Upper lobe of left lung (tissue), 6 donors: ENCODE measurements at regions not wholly inside any gene's neighbourhood (a gene's known extent, or its start where the extent isn't known, plus 50 kb on each side); places are given as distances from the start of the nearest gene placed in this dataset.

Experiments
- ATAC-seq, 2 donors: fragments of 200-7000 bp; cut with Tn5 transposase; one replicate each; pipeline ENCODE4 v1.9.1; 2022; ENCODE audit warnings: mild to moderate bottlenecking in 2 of 2, moderate library complexity in 2 of 2; ENCODE audit not compliant: low FRiP score in 2 of 2
- DNase-seq, 2 donors: peaks; one replicate each; pipeline ENCODE4 v3.0.0-alpha.2; 2019 to 2020
- H3K27ac ChIP-seq, 4 donors: fragments of 200-600 bp; sonication (generic); one replicate each; pipeline ENCODE4 v1.5.1; 2016 to 2019
- H3K27me3 ChIP-seq, 4 donors: fragments of 200-600 bp; sonication (generic); one replicate each; pipeline ENCODE4 v1.5.1; 2017 to 2019
- H3K36me3 ChIP-seq, 4 donors: fragments of 200-600 bp; sonication (generic); one replicate each; pipeline ENCODE4 v1.5.1; 2016 to 2019
- H3K4me1 ChIP-seq, 4 donors: fragments of 200-600 bp; sonication (generic); one replicate each; pipeline ENCODE4 v1.5.1; 2018 to 2019
- H3K4me3 ChIP-seq, 4 donors: fragments of 200-600 bp; sonication (generic); one replicate each; pipeline ENCODE4 v1.5.1; 2017 to 2019; ENCODE audit warnings: mild to moderate bottlenecking in 2 of 4, moderate library complexity in 1 of 4
- H3K9me3 ChIP-seq, 4 donors: fragments of 200-600 bp; sonication (generic); one replicate each; pipeline ENCODE4 v1.5.1; 2018 to 2019
- EP300 ChIP-seq, 4 donors: sonication (generic); formaldehyde crosslinking; IDR thresholded peaks; one replicate each; pipeline ENCODE4 v1.5.1; 2017; ENCODE audit warnings: antibody characterized with exemption in 4 of 4, control low read depth in 2 of 4
- POLR2A ChIP-seq, 4 donors: fragments of 450-650 bp; IDR thresholded peaks; one replicate each; pipeline ENCODE4 v1.5.1; 2016 to 2017; ENCODE audit warnings: antibody characterized with exemption in 4 of 4, mild to moderate bottlenecking in 2 of 4
- POLR2AphosphoS5 ChIP-seq, 2 donors: sonication (generic); formaldehyde crosslinking; IDR thresholded peaks; one replicate each; pipeline ENCODE4 v1.5.1; 2017; ENCODE audit warnings: antibody characterized with exemption in 2 of 2
- WGBS, 2 donors: methylation state at CpG; one replicate each; pipeline ENCODE4 v1.1.5; 2017 to 2018; 5-methylcytosine and 5-hydroxymethylcytosine counted together
- TF ChIP-seq, protein P1 (sequence below), 6 experiments: fragments of 450-650 bp in 4 of 6; fragments of 200-600 bp in 2 of 6; sonication (generic) in 2 of 6; IDR thresholded peaks; one replicate each; pipeline ENCODE4 v1.5.1; 2016 to 2019; ENCODE audit warnings: antibody characterized with exemption in 6 of 6
- donor health status: DM: no; HTN: no; CAD: no; lungs with moderate emphysema.
- donor health status: DM: no; HTN: yes; CAD: no; lungs with severe emphysema.

DNA sequence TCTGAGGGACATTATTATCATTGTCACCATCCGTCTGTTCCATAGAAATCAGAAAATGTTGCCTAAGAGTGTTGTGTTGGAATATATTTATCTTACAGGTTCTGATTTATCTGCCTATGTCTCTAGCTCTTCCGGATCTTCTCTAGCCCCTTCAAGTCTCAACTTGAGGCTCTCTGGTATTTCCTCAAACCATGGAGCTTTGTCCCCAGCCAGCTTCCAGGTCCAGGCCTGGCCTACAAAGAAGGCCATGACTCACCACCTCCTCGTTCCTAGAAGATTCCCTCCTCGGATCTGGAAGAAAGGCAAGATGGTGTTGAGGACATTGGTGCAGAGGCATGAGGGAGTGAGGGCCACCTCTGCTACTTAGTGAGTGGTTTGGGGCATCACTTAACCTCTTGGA, 122.1 kb upstream of the TRIB2 start:
- TF ChIP-seq, protein P1, sequence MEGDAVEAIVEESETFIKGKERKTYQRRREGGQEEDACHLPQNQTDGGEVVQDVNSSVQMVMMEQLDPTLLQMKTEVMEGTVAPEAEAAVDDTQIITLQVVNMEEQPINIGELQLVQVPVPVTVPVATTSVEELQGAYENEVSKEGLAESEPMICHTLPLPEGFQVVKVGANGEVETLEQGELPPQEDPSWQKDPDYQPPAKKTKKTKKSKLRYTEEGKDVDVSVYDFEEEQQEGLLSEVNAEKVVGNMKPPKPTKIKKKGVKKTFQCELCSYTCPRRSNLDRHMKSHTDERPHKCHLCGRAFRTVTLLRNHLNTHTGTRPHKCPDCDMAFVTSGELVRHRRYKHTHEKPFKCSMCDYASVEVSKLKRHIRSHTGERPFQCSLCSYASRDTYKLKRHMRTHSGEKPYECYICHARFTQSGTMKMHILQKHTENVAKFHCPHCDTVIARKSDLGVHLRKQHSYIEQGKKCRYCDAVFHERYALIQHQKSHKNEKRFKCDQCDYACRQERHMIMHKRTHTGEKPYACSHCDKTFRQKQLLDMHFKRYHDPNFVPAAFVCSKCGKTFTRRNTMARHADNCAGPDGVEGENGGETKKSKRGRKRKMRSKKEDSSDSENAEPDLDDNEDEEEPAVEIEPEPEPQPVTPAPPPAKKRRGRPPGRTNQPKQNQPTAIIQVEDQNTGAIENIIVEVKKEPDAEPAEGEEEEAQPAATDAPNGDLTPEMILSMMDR (IDR thresholded peaks at IDR 0.05): no peak
- TF ChIP-seq EP300 (IDR thresholded peaks at IDR 0.05): no peak
- no peak for TF ChIP-seq POLR2A (IDR thresholded peaks at IDR 0.05)
- no peak for TF ChIP-seq POLR2AphosphoS5 (IDR thresholded peaks at IDR 0.05)

DNA sequence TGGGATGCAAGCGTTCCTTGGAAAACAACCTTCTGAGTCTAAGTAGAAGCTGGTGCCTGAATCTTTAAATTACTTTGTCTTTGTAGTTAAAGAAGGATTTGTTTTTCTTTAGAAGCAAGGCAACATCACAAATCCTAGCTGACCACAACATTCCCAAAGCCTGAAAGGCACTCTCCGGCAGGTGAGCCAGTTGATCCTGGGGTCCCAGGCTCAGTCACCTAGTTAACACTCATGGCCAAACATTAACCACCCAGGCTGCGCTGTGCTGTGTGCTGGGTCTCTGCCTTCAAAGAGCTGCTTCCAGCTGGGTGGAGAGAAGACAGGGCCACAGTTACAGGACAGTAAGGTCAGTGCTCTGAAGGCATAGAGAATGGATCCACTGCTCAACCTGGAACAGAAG, 120.0 kb upstream of the TRIB2 start:
- peak in 1 of 2 donors; percentile 43 for ATAC-seq

More for the DNA sequence above, 122.1 kb upstream of the TRIB2 start:
- ATAC-seq: no peak
- no peaks in the 10 kb centered on the region for H3K9me3 ChIP-seq
- H3K27ac ChIP-seq: no peak overlapping the region
- no peaks in the 10 kb centered on the region for H3K27me3 ChIP-seq
- 90 to 95% methylated on average over 4 of the region's 4 CpGs for WGBS, 2 donors
- H3K4me3 ChIP-seq: no peak overlapping the region
- H3K4me1 ChIP-seq: no peaks in the 10 kb centered on the region
- DNase-seq: no peak
- no peaks in the 10 kb centered on the region for H3K36me3 ChIP-seq

DNA sequence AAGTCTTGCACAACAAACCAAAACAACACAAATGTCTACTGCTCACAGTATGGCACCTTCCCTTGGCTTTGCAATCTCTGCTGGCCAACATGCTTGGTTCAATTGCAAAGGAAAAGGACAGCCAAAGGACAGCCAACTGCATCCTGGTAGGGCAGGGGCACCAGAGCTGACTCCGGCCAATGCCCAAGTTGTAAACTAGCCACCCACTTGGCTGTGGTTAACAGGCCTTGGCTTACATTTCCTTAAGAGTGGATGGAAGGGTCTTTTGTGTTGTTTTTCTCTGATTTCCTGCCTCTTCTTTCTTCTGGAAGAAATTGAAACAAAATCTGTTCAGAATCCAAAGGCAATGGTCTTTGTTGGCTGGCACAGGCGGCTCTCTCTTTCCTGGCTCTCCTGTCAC, 119.1 kb upstream of the TRIB2 start:
- Histone ChIP-seq H3K4me1 (no peaks in the 10 kb centered on the region), H3K36me3 (no peaks in the 10 kb centered on the region), H3K27me3 (no peaks in the 10 kb centered on the region), H3K4me3 (no peak overlapping the region), H3K9me3 (no peaks in the 10 kb centered on the region), H3K27ac (no peak overlapping the region)
- no peak for ATAC-seq
- TF ChIP-seq, protein P1 (IDR thresholded peaks at IDR 0.05): no peak
- TF ChIP-seq POLR2A (IDR thresholded peaks at IDR 0.05): no peak
- no peak for TF ChIP-seq EP300 (IDR thresholded peaks at IDR 0.05)
- TF ChIP-seq POLR2AphosphoS5 (IDR thresholded peaks at IDR 0.05): no peak
- WGBS, 2 donors: 79 to 80% methylated on average over 2 of the region's 2 CpGs
- no peak for DNase-seq

More for the DNA sequence above, 120.0 kb upstream of the TRIB2 start:
- no peak for TF ChIP-seq EP300 (IDR thresholded peaks at IDR 0.05)
- TF ChIP-seq POLR2AphosphoS5 (IDR thresholded peaks at IDR 0.05): no peak
- TF ChIP-seq POLR2A (IDR thresholded peaks at IDR 0.05): no peak
- TF ChIP-seq, protein P1 (IDR thresholded peaks at IDR 0.05): no peak
- WGBS, 2 donors: 92 to 98% methylated on average over 3 of the region's 3 CpGs
- no peak for DNase-seq
- H3K36me3 ChIP-seq: no peaks in the 10 kb centered on the region
- no peak overlapping the region for H3K4me3 ChIP-seq
- no peak overlapping the region for H3K27ac ChIP-seq
- H3K9me3 ChIP-seq: no peaks in the 10 kb centered on the region
- no peaks in the 10 kb centered on the region for H3K27me3 ChIP-seq
- H3K4me1 ChIP-seq: no peaks in the 10 kb centered on the region

GRCh38 chr2:12602661-12603060, 114.1 kb upstream of the TRIB2 start:
- no peaks in the 10 kb centered on the region for H3K36me3 ChIP-seq
- no peak for TF ChIP-seq POLR2AphosphoS5 (IDR thresholded peaks at IDR 0.05)
- 80 to 97% methylated on average over 2 of the region's 2 CpGs for WGBS, 2 donors
- no peak overlapping the region for H3K4me3 ChIP-seq
- H3K27me3 ChIP-seq: no peaks in the 10 kb centered on the region
- no peak for DNase-seq
- H3K9me3 ChIP-seq: no peaks in the 10 kb centered on the region
- peaks cover 0 to 4% (median 2%) of the 10 kb centered on the region in 4 donors for H3K4me1 ChIP-seq
- H3K27ac ChIP-seq: no peak overlapping the region
- ATAC-seq: no peak

GRCh38 chr2:12603781-12604295, 112.9 kb upstream of the TRIB2 start:
- H3K9me3 ChIP-seq: no peaks in the 10 kb centered on the region
- no peak for DNase-seq
- WGBS, 2 donors: 66 to 79% methylated on average over 1 of the region's 1 CpG
- no peak for ATAC-seq
- no peaks in the 10 kb centered on the region for H3K36me3 ChIP-seq
- H3K27me3 ChIP-seq: no peaks in the 10 kb centered on the region
- TF ChIP-seq EP300 (IDR thresholded peaks at IDR 0.05): no peak
- TF ChIP-seq POLR2AphosphoS5 (IDR thresholded peaks at IDR 0.05): no peak
- TF ChIP-seq, protein P1 (IDR thresholded peaks at IDR 0.05): no peak
- TF ChIP-seq POLR2A (IDR thresholded peaks at IDR 0.05): no peak
- H3K4me1 ChIP-seq: peaks cover 0 to 4% (median 2%) of the 10 kb centered on the region in 4 donors
- H3K4me3 ChIP-seq: no peak overlapping the region
- H3K27ac ChIP-seq: no peak overlapping the region
